SK-N-SH (cell line): ENCODE measurements at regions not wholly inside any gene's neighbourhood (a gene's known extent, or its start where the extent isn't known, plus 50 kb on each side); places are given as distances from the start of the nearest gene placed in this dataset.

Experiments used
- CTCF ChIA-PET: fragments of 300-600, 350-600 bp; formaldehyde crosslinking; extraction: SDS; loops from one replicate; lab custom pipeline; 2021; lab: Yijun Ruan, JAX
- POLR2A ChIA-PET: fragments of 350-600 bp; sonication (Branson Sonifier 250); formaldehyde crosslinking; extraction: SDS; loops from one replicate; lab custom pipeline; 2020; ENCODE audit warnings: antibody characterized with exemption, inconsistent platforms; lab: Yijun Ruan, JAX
- DNase-seq: peaks from one replicate; pipeline ENCODE4 v3.0.0; 2012
- H2AFZ ChIP-seq: fragments of 200-600 bp; sonication (generic); 2 replicates; pipeline ENCODE4 v1.8.1; 2016; ENCODE audit warnings: antibody characterized with exemption, mild to moderate bottlenecking, low read depth
- H3F3A ChIP-seq: fragments of 200-600 bp; sonication (generic); replicated peaks from 2 replicates; pipeline ENCODE3; 2016; ENCODE audit warnings: antibody characterized with exemption, mild to moderate bottlenecking; ENCODE audit not compliant: insufficient read depth
- H3K27ac ChIP-seq, 2 experiments: fragments of 200-500 bp in 1 of 2; fragments of 200-600 bp in 1 of 2; sonication (Bioruptor generic) in 1 of 2; sonication (generic), shearing (Covaris generic) in 1 of 2; 2 replicates each; pipeline versions ENCODE4 v1.5.1 to v1.6.1; 2014 to 2016; ENCODE audit warnings: low read depth in 2 of 2, inconsistent platforms in 1 of 2, low read length in 1 of 2, mild to moderate bottlenecking in 1 of 2, mixed read lengths in 1 of 2
- H3K27me3 ChIP-seq: fragments of 200-600 bp; sonication (generic), shearing (Covaris generic); 2 replicates; pipeline ENCODE4 v1.6.1; 2016; ENCODE audit warnings: mixed run types; ENCODE audit not compliant: insufficient read depth
- H3K36me3 ChIP-seq, 2 experiments: fragments of 200-500 bp in 1 of 2; fragments of 200-600 bp in 1 of 2; sonication (Bioruptor generic) in 1 of 2; sonication (generic) in 1 of 2; replicated peaks in 1 of 2; 2 replicates each; pipeline versions ENCODE3 to v1.5.1; 2014 to 2016; ENCODE audit warnings: low read length in 1 of 2, mild to moderate bottlenecking in 1 of 2; ENCODE audit not compliant: insufficient read depth in 2 of 2, control insufficient read depth in 1 of 2
- H3K4me1 ChIP-seq, 2 experiments: fragments of 200-500 bp in 1 of 2; fragments of 200-600 bp in 1 of 2; sonication (Bioruptor generic) in 1 of 2; sonication (generic), shearing (Covaris generic) in 1 of 2; 2 replicates each; pipeline versions ENCODE4 v1.5.1 to v1.6.1; 2014 to 2016; ENCODE audit warnings: low read depth in 1 of 2, low read length in 1 of 2, mixed run types in 1 of 2; ENCODE audit not compliant: insufficient read depth in 2 of 2, control insufficient read depth in 1 of 2
- H3K4me2 ChIP-seq: fragments of 200-600 bp; sonication (generic), shearing (Covaris generic); 2 replicates; pipeline ENCODE4 v1.6.1; 2017; ENCODE audit warnings: mixed run types
- H3K4me3 ChIP-seq, 2 experiments: fragments of 200-500 bp in 1 of 2; fragments of 200-600 bp in 1 of 2; sonication (Bioruptor generic) in 1 of 2; sonication (generic), shearing (Covaris generic) in 1 of 2; 2 replicates each; pipeline versions ENCODE4 v1.5.1 to v1.8.1; 2014 to 2016; ENCODE audit warnings: low read depth in 2 of 2, inconsistent platforms in 1 of 2, low read length in 1 of 2, mild to moderate bottlenecking in 1 of 2, mixed read lengths in 1 of 2, moderate library complexity in 1 of 2
- H3K79me2 ChIP-seq: fragments of 200-600 bp; sonication (generic); 2 replicates; pipeline ENCODE4 v1.8.1; 2017; ENCODE audit warnings: mild to moderate bottlenecking; ENCODE audit not compliant: insufficient read depth
- H3K9ac ChIP-seq: fragments of 200-600 bp; sonication (generic); 2 replicates; pipeline ENCODE4 v1.6.1; 2017; ENCODE audit warnings: mixed run types
- H3K9me2 ChIP-seq: fragments of 200-600 bp; sonication (generic); 2 replicates; pipeline ENCODE4 v1.6.1; 2017; ENCODE audit warnings: mixed run types
- H3K9me3 ChIP-seq: fragments of 200-600 bp; sonication (generic); 2 replicates; pipeline ENCODE4 v1.6.1; 2017; ENCODE audit warnings: mixed run types, mild to moderate bottlenecking, moderate library complexity
- H4K20me1 ChIP-seq: fragments of 200-600 bp; sonication (generic); 2 replicates; pipeline ENCODE4 v1.6.1; 2017; ENCODE audit warnings: mild to moderate bottlenecking, mixed run types; ENCODE audit not compliant: insufficient read depth
- EP300 ChIP-seq, 2 experiments: IDR thresholded peaks; 2 replicates each; pipeline versions ENCODE4 v1.4.0 to v1.6.1; 2012; ENCODE audit warnings: borderline replicate concordance in 1 of 2, low read depth in 1 of 2, low read length in 1 of 2
- EZH2phosphoT487 ChIP-seq: fragments of 200-600 bp; sonication (generic); IDR thresholded peaks from 2 replicates; pipeline ENCODE4 v1.6.1; 2017; ENCODE audit warnings: low read depth, mixed run types, mild to moderate bottlenecking, antibody characterized with exemption, moderate library complexity, borderline replicate concordance
- FOSL2 ChIP-seq: IDR thresholded peaks from 2 replicates; pipeline ENCODE4 v1.4.0; 2012; ENCODE audit warnings: low read depth, mild to moderate bottlenecking, moderate library complexity, borderline replicate concordance
- FOXJ3 ChIP-seq: sonication (generic); formaldehyde crosslinking; IDR thresholded peaks from 2 replicates; pipeline ENCODE4 v1.5.1; 2020; ENCODE audit warnings: mild to moderate bottlenecking, missing genetic modification reagents
- GABPA ChIP-seq: IDR thresholded peaks from 2 replicates; pipeline ENCODE4 v1.4.0; 2012; ENCODE audit warnings: low read depth, mild to moderate bottlenecking
- GATA2 ChIP-seq: sonication (generic); formaldehyde crosslinking; IDR thresholded peaks from 2 replicates; pipeline ENCODE4 v1.5.0; 2020; ENCODE audit warnings: mild to moderate bottlenecking, missing genetic modification reagents
- MXI1 ChIP-seq: IDR thresholded peaks from 2 replicates; pipeline ENCODE4 v1.6.1; 2012; ENCODE audit warnings: mild to moderate bottlenecking, low read depth, low read length, improper control_type of control experiment
- NFIC ChIP-seq: IDR thresholded peaks from 2 replicates; pipeline ENCODE4 v1.4.0; 2012; ENCODE audit warnings: borderline replicate concordance
- POLR2AphosphoS5 ChIP-seq: IDR thresholded peaks from 2 replicates; pipeline ENCODE4 v1.6.1; 2012; ENCODE audit warnings: low read depth, low read length
- RCOR1 ChIP-seq: fragments of 150-350 bp; IDR thresholded peaks from 2 replicates; pipeline ENCODE4 v1.6.1; 2017; ENCODE audit warnings: antibody characterized with exemption, low read length
- RFX5 ChIP-seq: IDR thresholded peaks from 2 replicates; pipeline ENCODE4 v1.6.1; 2012; ENCODE audit warnings: mild to moderate bottlenecking, improper control_type of control experiment, low read length
- RXRA ChIP-seq: IDR thresholded peaks from 2 replicates; pipeline ENCODE4 v1.4.0; 2012; ENCODE audit warnings: low read depth, mild to moderate bottlenecking, borderline replicate concordance
- SIN3A ChIP-seq: IDR thresholded peaks from 2 replicates; pipeline ENCODE4 v1.6.1; 2012; ENCODE audit warnings: low read depth, mild to moderate bottlenecking, low read length, moderate library complexity, borderline replicate concordance
- TAF1 ChIP-seq: IDR thresholded peaks from 2 replicates; pipeline ENCODE4 v1.6.1; 2012; ENCODE audit warnings: low read depth, mild to moderate bottlenecking, low read length, moderate library complexity, borderline replicate concordance
- TCF12 ChIP-seq: IDR thresholded peaks from 2 replicates; pipeline ENCODE4 v1.4.0; 2012
- TEAD4 ChIP-seq: IDR thresholded peaks from 2 replicates; pipeline ENCODE4 v1.4.0; 2012; ENCODE audit warnings: mild to moderate bottlenecking, borderline replicate concordance; ENCODE audit not compliant: insufficient read depth
- WGBS: methylation state at CpG from one replicate; pipeline ENCODE4 v1.1.6; 2017; ENCODE audit warnings: low lambda C conversion rate; 5-methylcytosine and 5-hydroxymethylcytosine counted together
- small RNA-seq, 7 experiments: library from RNA; depleted of rRNA; stranded (forward); fragments of <200 nt; gene quantifications; one replicate each; pipeline ENCODE3, GENCODE V24; 2012
- TF ChIP-seq, protein P1 (sequence below): IDR thresholded peaks from 2 replicates; pipeline ENCODE4 v1.4.0; 2012; ENCODE audit warnings: low read depth
- TF ChIP-seq, protein P2 (sequence below): IDR thresholded peaks from 2 replicates; pipeline ENCODE4; 2012

DNA sequence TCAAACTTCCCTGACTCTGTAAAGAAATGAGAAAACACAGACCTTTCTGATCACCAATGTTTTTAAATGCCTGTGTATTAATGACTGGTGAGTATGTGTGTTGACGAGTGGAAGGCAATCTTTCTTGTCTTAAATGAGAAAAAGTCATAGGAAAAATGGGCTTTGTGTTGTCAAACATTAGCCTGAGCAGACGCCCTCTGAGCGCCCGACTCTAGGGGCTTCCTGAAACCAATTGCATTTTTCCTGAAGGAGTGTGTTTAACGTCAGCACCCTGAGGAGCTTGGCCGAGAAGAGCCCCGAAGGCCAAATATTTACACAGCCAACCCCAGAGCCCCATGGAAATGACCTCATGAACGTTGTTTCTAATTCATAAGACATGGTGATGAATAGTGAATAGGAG is 154.3 kb downstream of the PHF2 start:
- no peaks in the 10 kb centered on the region for H3K9me2 ChIP-seq

DNA sequence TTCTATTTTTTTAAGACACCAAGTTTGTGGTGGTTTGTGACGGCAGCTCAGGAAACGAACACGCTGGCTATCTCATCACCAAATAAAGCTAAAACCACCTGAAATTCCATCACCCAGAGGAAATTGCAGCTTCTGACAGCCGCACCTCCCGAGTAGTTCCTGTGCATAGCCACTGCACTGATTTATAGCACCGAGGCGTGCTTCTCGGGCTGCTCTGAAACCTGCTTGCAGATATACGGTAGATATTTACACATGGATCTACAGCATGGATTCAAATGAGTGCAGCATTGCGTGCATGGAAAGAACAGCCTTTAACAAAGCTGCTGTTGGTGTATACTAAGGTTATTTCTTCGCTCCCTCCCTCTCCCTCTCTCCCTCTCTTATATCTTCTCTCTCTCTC is 153.8 kb downstream of the PHF2 start:
- H3F3A ChIP-seq, result no peaks in the 10 kb centered on the region
- H3K36me3 ChIP-seq, result no peaks in the 10 kb centered on the region
- POLR2A ChIA-PET, result no interaction called here
- 18% methylated on average over 11 of the region's 11 CpGs for WGBS
- no peak overlapping the region for H2AFZ ChIP-seq
- no peak overlapping the region for H3K4me3 ChIP-seq
- H3K27ac ChIP-seq, result no peak overlapping the region
- H3K79me2 ChIP-seq, result no peaks in the 10 kb centered on the region
- no peaks in the 10 kb centered on the region for H4K20me1 ChIP-seq
- no peak overlapping the region for H3K4me2 ChIP-seq
- no peaks in the 10 kb centered on the region for H3K9me3 ChIP-seq
- TF ChIP-seq EP300 (IDR thresholded peaks at IDR 0.05; ENCODE audit: borderline replicate concordance in 1 of 2, low read depth in 1 of 2, low read length in 1 of 2) (no peak), RFX5 (no peak), POLR2AphosphoS5 (no peak), GABPA (no peak), TEAD4 (no peak)
- H3K27me3 ChIP-seq, result no peaks in the 10 kb centered on the region
- no peaks in the 10 kb centered on the region for H3K4me1 ChIP-seq
- CTCF ChIA-PET, result no interaction called here
- no peak for DNase-seq
- H3K9me2 ChIP-seq, result no peaks in the 10 kb centered on the region
- no peak overlapping the region for H3K9ac ChIP-seq

More for the DNA sequence above, 154.3 kb downstream of the PHF2 start:
- H3K4me1 ChIP-seq, result no peaks in the 10 kb centered on the region
- no peaks in the 10 kb centered on the region for H3K36me3 ChIP-seq
- TF ChIP-seq POLR2AphosphoS5 (no peak), TCF12 (no peak), NFIC (no peak), RXRA (no peak), FOXJ3 (no peak), SIN3A (no peak), RFX5 (no peak), MXI1 (no peak), RCOR1 (no peak), EZH2phosphoT487 (no peak), FOSL2 (no peak), EP300 (IDR thresholded peaks at IDR 0.05; ENCODE audit: borderline replicate concordance in 1 of 2, low read depth in 1 of 2, low read length in 1 of 2) (no peak), GATA2 (CRISPR knock-in tag) (no peak), TAF1 (no peak)
- TF ChIP-seq, protein P1, sequence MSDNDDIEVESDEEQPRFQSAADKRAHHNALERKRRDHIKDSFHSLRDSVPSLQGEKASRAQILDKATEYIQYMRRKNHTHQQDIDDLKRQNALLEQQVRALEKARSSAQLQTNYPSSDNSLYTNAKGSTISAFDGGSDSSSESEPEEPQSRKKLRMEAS, result no peak
- TF ChIP-seq, protein P2, sequence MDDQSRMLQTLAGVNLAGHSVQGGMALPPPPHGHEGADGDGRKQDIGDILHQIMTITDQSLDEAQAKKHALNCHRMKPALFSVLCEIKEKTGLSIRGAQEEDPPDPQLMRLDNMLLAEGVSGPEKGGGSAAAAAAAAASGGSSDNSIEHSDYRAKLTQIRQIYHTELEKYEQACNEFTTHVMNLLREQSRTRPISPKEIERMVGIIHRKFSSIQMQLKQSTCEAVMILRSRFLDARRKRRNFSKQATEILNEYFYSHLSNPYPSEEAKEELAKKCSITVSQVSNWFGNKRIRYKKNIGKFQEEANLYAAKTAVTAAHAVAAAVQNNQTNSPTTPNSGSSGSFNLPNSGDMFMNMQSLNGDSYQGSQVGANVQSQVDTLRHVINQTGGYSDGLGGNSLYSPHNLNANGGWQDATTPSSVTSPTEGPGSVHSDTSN, result no peak
- CTCF ChIA-PET, result no interaction called here
- H3K79me2 ChIP-seq, result no peaks in the 10 kb centered on the region
- H3K9ac ChIP-seq, result no peak overlapping the region
- H3K27me3 ChIP-seq, result no peaks in the 10 kb centered on the region
- POLR2A ChIA-PET, result no interaction called here
- H4K20me1 ChIP-seq, result no peaks in the 10 kb centered on the region
- H3K4me3 ChIP-seq, result no peak overlapping the region
- no peak for DNase-seq
- no peak overlapping the region for H2AFZ ChIP-seq
- no peaks in the 10 kb centered on the region for H3K9me3 ChIP-seq
- H3F3A ChIP-seq, result no peaks in the 10 kb centered on the region
- WGBS, result 2% methylated on average over 6 of the region's 8 CpGs
- no peak overlapping the region for H3K27ac ChIP-seq
- no peak overlapping the region for H3K4me2 ChIP-seq

Small RNAs in the stretch of these regions (small RNA-seq; reads per million reads assigned to genes)
- gene MIR4291, result 0 reads per million in 7 experiments
